IMR-90 (cell line): ENCODE measurements at regions not wholly inside any gene's neighbourhood (a gene's known extent, or its start where the extent isn't known, plus 50 kb on each side); places are given as distances from the start of the nearest gene placed in this dataset.

ENCODE experiments used
- BHLHE40 ChIP-seq: fragments of 150-350 bp; IDR thresholded peaks from 2 replicates; pipeline ENCODE4 v1.6.1; 2016; ENCODE audit warnings: mild to moderate bottlenecking, low read depth, low read length
- CEBPB ChIP-seq: IDR thresholded peaks from 2 replicates; pipeline ENCODE4 v1.6.1; 2012; ENCODE audit warnings: low read depth, low read length, improper control_type of control experiment
- CTCF ChIP-seq: conservative IDR thresholded peaks from 2 replicates; pipeline ENCODE4 v1.5.1; 2012; ENCODE audit warnings: mild to moderate bottlenecking, low read depth, low read length, improper control_type of control experiment
- FOS ChIP-seq: fragments of 150-350 bp; IDR thresholded peaks from 2 replicates; pipeline ENCODE4 v1.6.1; 2016; ENCODE audit warnings: low read depth, low read length
- MAFK ChIP-seq: IDR thresholded peaks from 2 replicates; pipeline ENCODE4 v1.6.1; 2012; ENCODE audit warnings: low read depth, low read length, improper control_type of control experiment
- MAZ ChIP-seq: IDR thresholded peaks from 2 replicates; pipeline ENCODE4 v1.6.1; 2012; ENCODE audit warnings: low read depth, mild to moderate bottlenecking, low read length, improper control_type of control experiment, moderate library complexity, borderline replicate concordance
- MXI1 ChIP-seq: IDR thresholded peaks from 2 replicates; pipeline ENCODE4 v1.6.1; 2012; ENCODE audit warnings: low read depth, mild to moderate bottlenecking, low read length, moderate library complexity, borderline replicate concordance
- POLR2A ChIP-seq: IDR thresholded peaks from 2 replicates; pipeline ENCODE4 v1.6.1; 2012; ENCODE audit warnings: mild to moderate bottlenecking, low read depth, low read length
- RAD21 ChIP-seq: IDR thresholded peaks from 2 replicates; pipeline ENCODE4 v1.6.1; 2012; ENCODE audit warnings: low read length, improper control_type of control experiment
- RCOR1 ChIP-seq: IDR thresholded peaks from 2 replicates; pipeline ENCODE4 v1.6.1; 2012; ENCODE audit warnings: mild to moderate bottlenecking, low read length, improper control_type of control experiment; ENCODE audit not compliant: insufficient replicate concordance
- RFX5 ChIP-seq: IDR thresholded peaks from 2 replicates; pipeline ENCODE4 v1.8.0; 2012; ENCODE audit warnings: low read depth, mild to moderate bottlenecking, low read length, moderate library complexity
- SMC3 ChIP-seq: fragments of 150-350 bp; IDR thresholded peaks from 2 replicates; pipeline ENCODE4 v1.6.1; 2016; ENCODE audit warnings: low read depth, mild to moderate bottlenecking, antibody characterized with exemption, low read length, moderate library complexity

- no peak for TF ChIP-seq POLR2A
- no peak for TF ChIP-seq CTCF
- TF ChIP-seq MAFK, result no peak
- TF ChIP-seq SMC3, result no peak
- TF ChIP-seq FOS, result no peak
- TF ChIP-seq MAZ, result no peak
- TF ChIP-seq RAD21, result no peak
- no peak for TF ChIP-seq CEBPB
- no peak for TF ChIP-seq RFX5
- TF ChIP-seq RCOR1, result no peak
- TF ChIP-seq BHLHE40, result no peak
- TF ChIP-seq MXI1, result no peak
Observed at GRCh38 chr1:105909811-105910210, 1146.7 kb upstream of the PRMT6 start.
